HUES64 (cell line): ENCODE measurements at regions not wholly inside any gene's neighbourhood (a gene's known extent, or its start where the extent isn't known, plus 50 kb on each side); places are given as distances from the start of the nearest gene placed in this dataset.

Source experiments
- H3K27ac ChIP-seq: 2 replicates; pipeline ENCODE4 v1.7.0; 2013; ENCODE audit warnings: low read depth, low read length, inconsistent platforms
- H3K27me3 ChIP-seq: 2 replicates; pipeline ENCODE4 v1.6.1; 2013; ENCODE audit warnings: mild to moderate bottlenecking, low read length; ENCODE audit not compliant: insufficient read depth
- H3K36me3 ChIP-seq: 2 replicates; pipeline ENCODE4 v1.6.1; 2013; ENCODE audit warnings: mild to moderate bottlenecking, low read length; ENCODE audit not compliant: insufficient read depth
- H3K4me1 ChIP-seq: 2 replicates; pipeline ENCODE4 v1.6.1; 2013; ENCODE audit warnings: mild to moderate bottlenecking, low read length, moderate library complexity; ENCODE audit not compliant: insufficient read depth
- H3K4me3 ChIP-seq: 2 replicates; pipeline ENCODE4 v1.5.1; 2013; ENCODE audit warnings: mild to moderate bottlenecking, low read length, moderate library complexity
- H3K9ac ChIP-seq: 2 replicates; pipeline ENCODE4 v1.6.1; 2013; ENCODE audit warnings: mild to moderate bottlenecking, low read depth, low read length
- H3K9me3 ChIP-seq: 2 replicates; pipeline ENCODE4 v1.6.1; 2013; ENCODE audit warnings: low read depth, low read length; ENCODE audit not compliant: insufficient read depth
- WGBS: fragments of 150-250, 120-280 bp; methylation state at CpG from one replicate; pipeline ENCODE4 v1.1.7; 2013; ENCODE audit warnings: missing lambda C conversion rate; 5-methylcytosine and 5-hydroxymethylcytosine counted together

GRCh38 chr1:59149435-59149834, 147.5 kb upstream of the FGGY start:
- Histone ChIP-seq H3K4me3 (no peak overlapping the region), H3K9me3 (no peaks in the 10 kb centered on the region), H3K9ac (no peak overlapping the region), H3K27me3 (peaks cover 19% of the 10 kb centered on the region), H3K36me3 (no peaks in the 10 kb centered on the region), H3K4me1 (peaks cover 21% of the 10 kb centered on the region), H3K27ac (no peak overlapping the region)
- 97% methylated on average over 3 of the region's 5 CpGs for WGBS

- Histone ChIP-seq H3K4me3 (no peak overlapping the region), H3K27ac (no peak overlapping the region), H3K27me3 (peaks cover 17% of the 10 kb centered on the region), H3K4me1 (peaks cover 20% of the 10 kb centered on the region), H3K36me3 (no peaks in the 10 kb centered on the region), H3K9ac (no peak overlapping the region), H3K9me3 (no peaks in the 10 kb centered on the region)
- WGBS: 66% methylated on average over 4 of the region's 4 CpGs
Measured at GRCh38 chr1:59150577-59151386, 146.1 kb upstream of the FGGY start.

GRCh38 chr1:59151387-59151761, 145.5 kb upstream of the FGGY start:
- Histone ChIP-seq H3K36me3 (no peaks in the 10 kb centered on the region), H3K27ac (no peak overlapping the region), H3K9me3 (no peaks in the 10 kb centered on the region), H3K4me1 (peaks cover 25% of the 10 kb centered on the region), H3K4me3 (no peak overlapping the region), H3K9ac (no peak overlapping the region), H3K27me3 (peaks cover 12% of the 10 kb centered on the region)
- 81% methylated on average over 4 of the region's 4 CpGs for WGBS

GRCh38 chr1:59151860-59152259, 145.0 kb upstream of the FGGY start:
- Histone ChIP-seq H3K4me1 (peaks cover 30% of the 10 kb centered on the region), H3K36me3 (no peaks in the 10 kb centered on the region), H3K9ac (no peak overlapping the region), H3K27me3 (peaks cover 8% of the 10 kb centered on the region), H3K4me3 (no peak overlapping the region), H3K9me3 (no peaks in the 10 kb centered on the region), H3K27ac (no peak overlapping the region)
- 93% methylated on average over 1 of the region's 1 CpG for WGBS

- Histone ChIP-seq H3K27ac (no peak overlapping the region), H3K4me3 (no peak overlapping the region), H3K27me3 (peaks cover 3% of the 10 kb centered on the region; the same call in 1 of the 2 replicates), H3K9ac (no peak overlapping the region), H3K9me3 (no peaks in the 10 kb centered on the region), H3K36me3 (no peaks in the 10 kb centered on the region), H3K4me1 (peaks cover 35% of the 10 kb centered on the region)
- 86% methylated on average over 1 of the region's 1 CpG for WGBS
Measured at GRCh38 chr1:59152511-59152910, 144.4 kb upstream of the FGGY start.

GRCh38 chr1:59154401-59154800, 142.5 kb upstream of the FGGY start:
- 94% methylated on average over 2 of the region's 2 CpGs for WGBS

GRCh38 chr1:59155351-59155750, 141.5 kb upstream of the FGGY start:
- H3K27me3 ChIP-seq: no peaks in the 10 kb centered on the region
- H3K9me3 ChIP-seq: peaks cover 11% of the 10 kb centered on the region
- WGBS: 91% methylated on average over 1 of the region's 1 CpG
- peaks cover 35% of the 10 kb centered on the region for H3K4me1 ChIP-seq
- H3K4me3 ChIP-seq: no peak overlapping the region
- H3K27ac ChIP-seq: no peak overlapping the region
- H3K36me3 ChIP-seq: no peaks in the 10 kb centered on the region
- no peak overlapping the region for H3K9ac ChIP-seq

More at GRCh38 chr1:59154401-59154800, 142.5 kb upstream of the FGGY start:
- Histone ChIP-seq H3K4me3 (no peak overlapping the region), H3K27ac (no peak overlapping the region), H3K9me3 (peaks cover 11% of the 10 kb centered on the region), H3K9ac (no peak overlapping the region), H3K36me3 (no peaks in the 10 kb centered on the region), H3K4me1 (peaks cover 35% of the 10 kb centered on the region), H3K27me3 (no peaks in the 10 kb centered on the region)

- Histone ChIP-seq H3K4me1 (peaks cover 30% of the 10 kb centered on the region), H3K9ac (no peak overlapping the region), H3K27ac (no peak overlapping the region), H3K36me3 (no peaks in the 10 kb centered on the region), H3K4me3 (no peak overlapping the region), H3K27me3 (no peaks in the 10 kb centered on the region), H3K9me3 (peaks cover 11% of the 10 kb centered on the region)
- whole genome bisulfite sequencing: 36% methylated on average over 3 of the region's 3 CpGs
Measured at GRCh38 chr1:59156051-59156450, 140.8 kb upstream of the FGGY start.

GRCh38 chr1:59156526-59157199, 140.2 kb upstream of the FGGY start:
- 30% methylated on average over 7 of the region's 7 CpGs for WGBS
- no peaks in the 10 kb centered on the region for H3K27me3 ChIP-seq
- no peak overlapping the region for H3K4me3 ChIP-seq
- peaks cover 11% of the 10 kb centered on the region for H3K9me3 ChIP-seq
- no peaks in the 10 kb centered on the region for H3K36me3 ChIP-seq
- peaks cover 24% of the 10 kb centered on the region for H3K4me1 ChIP-seq
- H3K9ac ChIP-seq: peak overlapping the region; percentile 29; the same call in 1 of the 2 replicates
- H3K27ac ChIP-seq: no peak overlapping the region

- peaks cover 15% of the 10 kb centered on the region for H3K4me1 ChIP-seq
- H3K36me3 ChIP-seq: no peaks in the 10 kb centered on the region
- no peak overlapping the region for H3K4me3 ChIP-seq
- H3K27me3 ChIP-seq: no peaks in the 10 kb centered on the region
- no peak overlapping the region for H3K27ac ChIP-seq
- H3K9ac ChIP-seq: no peak overlapping the region
- H3K9me3 ChIP-seq: peaks cover 11% of the 10 kb centered on the region
Measured at GRCh38 chr1:59158321-59158720, 138.6 kb upstream of the FGGY start.

- Histone ChIP-seq H3K9me3 (peaks cover 11% of the 10 kb centered on the region), H3K27ac (no peak overlapping the region), H3K4me3 (no peak overlapping the region), H3K36me3 (no peaks in the 10 kb centered on the region), H3K27me3 (no peaks in the 10 kb centered on the region), H3K4me1 (peaks cover 15% of the 10 kb centered on the region), H3K9ac (no peak overlapping the region)
- 48% methylated on average over 3 of the region's 3 CpGs for WGBS
Measured at GRCh38 chr1:59159557-59160203, 137.2 kb upstream of the FGGY start.
